Skin epidermis (tissue), 12 donors: ENCODE measurements at regions not wholly inside any gene's neighbourhood (a gene's known extent, or its start where the extent isn't known, plus 50 kb on each side); places are given as distances from the start of the nearest gene placed in this dataset.
"Not testable (repeated sequence)": the region's sequence is repeated elsewhere in the genome, so short reads cannot be mapped to it uniquely, and the experiment has no call there.

Experiments used
- H3K27ac ChIP-seq, 21 experiments: fragments of 200-600 bp; sonication (generic) in 11 of 21; one replicate each; pipeline ENCODE4 v1.5.0; 2020; ENCODE audit warnings: mild to moderate bottlenecking in 3 of 21, inconsistent platforms in 2 of 21, moderate library complexity in 2 of 21
- H3K4me3 ChIP-seq, 7 experiments: fragments of 200-600 bp; sonication (generic) in 2 of 7; one replicate each; pipeline ENCODE4 v1.5.0; 2020; ENCODE audit warnings: inconsistent platforms in 2 of 7, mild to moderate bottlenecking in 2 of 7, moderate library complexity in 1 of 7

DNA sequence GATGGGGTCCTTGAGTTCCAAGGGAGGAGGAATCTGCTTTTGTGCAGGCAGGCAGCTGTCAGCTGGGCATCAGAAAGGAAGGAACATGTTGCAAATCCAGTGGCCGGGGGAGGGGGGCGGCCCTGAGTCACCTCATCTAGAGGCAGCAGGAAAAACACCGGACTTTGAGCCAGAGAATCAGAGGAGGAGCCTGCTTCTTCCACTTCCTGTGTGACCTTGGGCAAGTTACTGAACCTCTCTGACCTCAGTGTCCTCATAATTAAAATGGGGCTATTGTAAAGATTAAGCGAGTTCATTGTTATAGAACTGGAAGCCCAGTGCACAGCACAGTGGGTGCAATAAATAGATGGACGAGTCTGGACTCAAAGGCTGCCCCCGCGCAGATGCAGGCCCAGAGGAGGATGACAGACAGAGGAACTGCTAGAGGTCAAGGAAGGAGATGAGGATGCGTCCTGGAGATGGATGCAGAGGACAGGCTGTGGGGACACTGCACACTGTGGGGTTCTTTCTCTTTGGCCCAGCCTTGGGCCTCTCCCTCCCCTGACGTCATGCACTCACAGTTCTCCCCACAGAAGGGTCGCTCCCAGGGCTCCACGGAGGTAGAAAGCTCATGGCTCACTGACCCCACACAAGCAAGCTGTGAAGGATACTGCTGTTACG lies 714.3 kb downstream of the MATN1 start:
- no peak overlapping the region for H3K4me3 ChIP-seq

GRCh38 chr1:30008372-30008997 lies 714.9 kb downstream of the MATN1 start:
- H3K4me3 ChIP-seq, result no peak overlapping the region
- no peak overlapping the region for H3K27ac ChIP-seq

More for the DNA sequence above, 714.3 kb downstream of the MATN1 start:
- no peak overlapping the region for H3K27ac ChIP-seq

DNA sequence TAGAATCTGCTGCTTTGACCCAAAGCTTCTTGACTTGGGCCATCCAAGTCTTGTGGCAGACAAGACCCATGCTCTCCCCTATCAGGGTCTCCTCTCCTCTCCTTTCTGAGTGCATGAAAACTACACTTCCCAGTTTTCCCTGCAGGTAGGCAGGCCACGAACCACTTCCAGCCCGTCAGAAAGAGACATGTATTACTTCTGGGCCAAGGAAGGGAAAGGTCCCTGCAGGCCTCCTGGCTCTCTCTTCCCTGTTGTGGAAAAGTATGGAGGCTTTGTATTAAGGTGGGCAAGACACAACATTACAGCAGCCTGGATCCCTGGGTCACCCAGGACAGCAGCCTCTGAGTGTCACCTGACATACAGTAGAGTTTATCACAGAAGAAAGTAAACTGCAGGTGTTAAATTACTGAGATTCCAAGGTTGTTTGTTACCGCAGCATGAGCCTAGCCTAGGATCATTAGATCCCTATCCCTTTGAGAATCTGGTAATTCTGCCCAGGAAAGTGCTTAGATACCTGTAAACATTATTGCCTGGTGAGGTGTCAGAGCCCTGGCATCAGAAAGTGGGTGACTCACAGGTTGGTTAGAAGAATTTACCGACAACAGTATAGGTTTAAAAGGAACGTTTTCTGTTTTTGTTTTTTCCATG lies 717.3 kb downstream of the MATN1 start:
- H3K27ac ChIP-seq, result no peak overlapping the region

DNA sequence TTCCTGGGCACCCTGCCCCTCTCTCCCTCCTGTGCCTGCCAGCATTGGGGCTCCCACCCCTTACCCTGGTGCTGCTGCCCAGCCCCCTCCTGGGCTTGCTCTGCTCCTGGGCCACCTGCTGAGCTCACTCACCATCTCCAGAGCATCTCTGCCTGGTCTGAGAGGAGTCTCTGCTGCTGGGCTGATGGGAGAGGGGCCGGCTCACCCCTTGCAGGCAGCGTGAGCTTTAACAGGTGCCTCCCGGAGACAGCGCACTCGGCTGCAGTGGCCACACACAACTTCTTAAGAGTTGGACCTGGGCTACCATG lies 721.7 kb downstream of the MATN1 start:
- no peak overlapping the region for H3K4me3 ChIP-seq
- no peak overlapping the region for H3K27ac ChIP-seq

More for the DNA sequence above, 717.3 kb downstream of the MATN1 start:
- no peak overlapping the region for H3K4me3 ChIP-seq

DNA sequence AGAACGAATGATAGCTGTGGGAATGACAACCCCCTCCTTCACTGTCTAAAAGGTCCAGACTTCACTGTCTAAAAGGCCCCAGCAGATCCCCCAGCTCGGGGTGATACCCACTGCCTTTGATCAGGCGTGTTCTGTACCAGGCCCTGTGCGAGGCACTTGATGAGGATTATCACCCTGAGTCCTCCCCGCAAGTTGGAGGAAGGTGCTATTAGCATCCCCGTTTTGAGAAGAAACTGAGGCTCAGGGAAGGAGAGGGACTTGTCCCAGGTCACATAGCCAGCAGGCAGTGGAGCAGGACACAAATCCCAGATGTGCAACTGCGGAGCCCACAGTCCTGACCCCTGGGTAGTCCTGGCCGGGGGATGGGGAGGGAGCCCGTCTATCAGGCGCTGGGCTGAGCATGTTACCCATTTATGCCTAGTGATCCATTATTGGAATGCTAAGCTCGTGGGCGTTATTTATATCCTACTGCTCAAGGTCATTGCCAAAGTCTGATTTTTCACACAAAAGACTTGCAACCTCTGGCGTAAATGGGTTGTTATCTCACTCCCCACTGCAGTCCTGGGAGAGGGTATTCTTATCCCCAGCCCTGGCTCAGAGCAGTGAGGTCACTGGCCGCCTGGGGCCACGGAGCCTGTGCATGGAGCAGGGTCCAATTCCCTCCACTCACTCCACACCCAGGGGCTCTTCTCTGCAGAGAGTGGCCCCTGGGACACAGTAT lies 722.2 kb downstream of the MATN1 start:
- Histone ChIP-seq H3K27ac (no peak overlapping the region), H3K4me3 (no peak overlapping the region)

- no peak overlapping the region for H3K27ac ChIP-seq
- H3K4me3 ChIP-seq, result no peak overlapping the region
These were observed 723.1 kb downstream of the MATN1 start for GRCh38 chr1:30000266-30000665.

DNA sequence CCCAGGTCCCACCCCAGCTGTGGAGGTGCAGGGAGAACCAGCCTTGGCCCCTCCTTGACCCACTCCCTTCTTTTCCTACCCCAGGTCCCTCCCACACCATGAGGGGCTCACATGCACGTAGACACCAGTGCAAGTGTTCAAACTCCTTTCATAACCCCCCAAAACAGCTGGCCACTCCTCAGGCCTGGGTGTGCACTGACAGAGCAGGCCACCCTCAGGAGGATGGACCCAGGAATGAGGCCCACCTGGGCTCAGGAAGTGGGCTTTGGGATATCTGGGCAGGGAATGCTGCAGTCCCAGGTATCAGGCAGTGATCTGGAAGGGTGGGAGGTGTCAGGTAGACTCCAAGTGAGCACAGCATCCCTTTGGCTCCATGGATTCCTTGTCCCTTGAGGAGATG lies 723.8 kb downstream of the MATN1 start:
- Histone ChIP-seq H3K4me3 (no peak overlapping the region), H3K27ac (no peak overlapping the region)

DNA sequence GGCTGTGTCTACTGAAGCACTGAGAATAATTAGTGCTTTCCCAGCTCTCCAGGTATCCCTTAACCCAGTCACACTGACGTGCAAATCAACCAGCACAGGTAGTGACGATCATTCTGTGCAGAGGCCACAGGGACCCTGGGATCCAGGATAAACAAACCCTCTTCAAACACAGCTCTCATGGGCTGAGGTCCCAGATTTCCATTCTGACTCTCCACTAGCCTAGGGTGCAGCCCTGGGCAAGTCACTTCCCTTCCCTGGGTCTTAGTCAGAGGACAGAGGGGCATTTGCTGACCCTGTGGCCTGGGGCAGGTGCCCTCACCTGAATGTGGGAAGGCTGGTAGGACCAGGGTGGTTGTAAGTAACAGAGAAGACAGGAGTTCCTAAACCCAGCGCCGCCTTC lies 724.7 kb downstream of the MATN1 start:
- no peak overlapping the region for H3K27ac ChIP-seq
- H3K4me3 ChIP-seq, result no peak overlapping the region

DNA sequence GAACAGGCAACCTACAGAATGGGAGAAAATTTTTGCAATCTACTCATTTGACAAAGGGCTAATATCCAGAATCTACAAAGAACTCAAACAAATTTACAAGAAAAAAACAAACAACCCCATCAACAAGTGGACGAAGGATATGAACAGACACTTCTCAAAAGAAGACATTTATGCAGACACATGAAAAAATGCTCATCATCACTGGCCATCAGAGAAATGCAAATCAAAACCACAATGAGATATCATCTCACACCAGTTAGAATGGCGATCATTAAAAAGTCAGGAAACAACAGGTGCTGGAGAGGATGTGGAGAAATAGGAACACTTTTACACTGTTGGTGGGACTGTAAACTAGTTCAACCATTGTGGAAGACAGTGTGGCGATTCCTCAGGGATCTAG lies 725.6 kb downstream of the MATN1 start:
- not testable (repeated sequence) for H3K27ac ChIP-seq, H3K4me3 ChIP-seq

DNA sequence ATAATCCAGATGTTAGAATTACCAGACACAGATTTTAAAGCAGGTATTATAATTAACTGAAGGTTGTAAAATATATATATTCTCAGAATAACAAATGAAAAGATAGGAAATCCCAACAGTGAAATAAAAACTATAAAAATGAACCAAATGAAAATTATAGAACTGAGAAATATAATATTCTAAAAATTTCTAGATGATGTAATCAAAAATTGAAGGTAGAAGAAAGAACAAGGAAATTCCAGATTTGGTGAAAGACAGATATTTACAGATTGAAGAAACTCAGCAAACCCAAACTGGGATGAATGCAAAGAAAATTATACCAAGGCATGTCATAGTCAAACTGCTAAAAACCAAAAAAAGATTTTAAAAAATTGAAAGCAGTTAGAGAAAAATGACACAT lies 729.4 kb downstream of the MATN1 start:
- no peak overlapping the region for H3K27ac ChIP-seq

DNA sequence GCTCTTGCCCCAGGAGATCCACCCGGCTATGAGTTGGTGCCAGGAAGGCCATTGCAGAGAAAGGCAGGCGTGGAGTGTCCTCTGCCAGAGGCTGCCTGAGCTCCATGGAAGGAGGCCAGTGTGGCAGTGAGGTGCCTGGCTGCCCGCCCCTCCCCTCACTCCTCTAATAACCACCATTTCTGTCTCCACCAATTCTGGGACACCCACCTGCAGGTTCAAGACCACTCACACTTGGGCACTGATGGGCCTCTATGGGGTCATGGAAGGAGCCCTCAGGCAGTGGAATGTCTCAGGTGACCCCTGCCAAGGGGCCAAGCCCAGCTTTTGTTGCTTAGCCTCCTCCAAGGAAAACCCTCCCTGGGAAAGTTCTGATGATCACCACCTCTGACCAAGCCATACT lies 731.6 kb downstream of the MATN1 start:
- H3K4me3 ChIP-seq, result no peak overlapping the region
- H3K27ac ChIP-seq, result no peak overlapping the region

More for the DNA sequence above, 729.4 kb downstream of the MATN1 start:
- no peak overlapping the region for H3K4me3 ChIP-seq

GRCh38 chr1:29991025-29991424 lies 732.4 kb downstream of the MATN1 start:
- H3K27ac ChIP-seq, result no peak overlapping the region
- no peak overlapping the region for H3K4me3 ChIP-seq

DNA sequence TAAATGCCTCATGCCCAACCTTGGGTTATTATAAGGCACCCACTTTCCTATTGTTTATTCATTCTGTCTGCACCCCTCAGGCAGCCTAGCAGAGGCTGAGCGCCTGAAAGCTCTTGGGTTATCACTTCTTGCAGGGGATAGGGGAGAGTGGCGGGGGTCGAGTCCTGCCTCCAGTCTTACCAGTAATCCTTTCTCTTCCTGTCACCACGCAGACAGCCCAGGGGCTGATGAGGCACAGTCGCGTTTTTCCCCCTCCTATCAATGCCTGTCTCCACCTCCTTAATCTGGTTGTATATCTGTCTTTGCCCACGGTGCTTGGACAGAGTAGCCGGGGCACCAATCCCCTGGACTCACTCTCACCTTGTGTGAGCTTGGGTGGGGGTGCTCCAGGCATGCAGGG lies 733.1 kb downstream of the MATN1 start:
- no peak overlapping the region for H3K27ac ChIP-seq
- no peak overlapping the region for H3K4me3 ChIP-seq

- H3K4me3 ChIP-seq, result no peak overlapping the region
- no peak overlapping the region for H3K27ac ChIP-seq
These were observed 736.4 kb downstream of the MATN1 start for GRCh38 chr1:29986986-29987385.

GRCh38 chr1:29985606-29985945 lies 737.8 kb downstream of the MATN1 start:
- H3K4me3 ChIP-seq, result no peak overlapping the region
- no peak overlapping the region for H3K27ac ChIP-seq

DNA sequence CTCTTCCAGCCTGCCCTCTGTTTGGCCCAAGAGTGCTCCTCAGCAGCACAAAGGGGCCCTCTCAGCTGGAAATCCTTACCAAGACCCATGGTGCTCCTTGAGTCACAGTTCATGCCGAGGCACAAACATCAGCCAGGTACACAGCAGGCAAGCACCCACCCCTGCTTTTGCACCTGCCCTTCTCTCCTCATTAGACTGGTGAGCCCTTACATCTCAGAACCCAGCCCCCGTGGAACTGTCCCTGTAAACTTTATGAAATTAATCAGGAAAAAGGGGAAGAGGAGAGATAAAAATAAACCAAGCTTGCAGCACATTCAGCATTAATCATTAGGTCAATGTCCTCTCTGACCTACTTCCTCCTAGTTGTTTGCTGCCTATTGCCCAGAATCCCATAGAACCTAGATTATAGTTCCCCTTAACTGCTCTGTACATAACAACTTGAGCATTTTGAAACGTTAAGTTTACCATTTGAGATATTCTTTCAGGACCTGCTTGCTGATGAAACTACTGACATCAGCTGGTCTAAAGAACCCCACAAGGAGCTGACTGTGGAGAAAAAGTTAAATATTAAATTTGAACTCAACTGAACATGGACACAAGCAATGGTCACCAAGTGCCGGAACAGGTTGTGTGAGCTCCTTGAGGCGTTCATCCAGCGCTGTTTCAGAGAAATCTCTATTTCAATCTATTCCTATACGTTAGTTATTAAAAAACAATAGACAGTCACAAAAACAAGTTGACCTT lies 738.4 kb downstream of the MATN1 start:
- Histone ChIP-seq H3K4me3 (no peak overlapping the region), H3K27ac (peak overlapping the region in 2 of 21 experiments; percentile 34 to 70)

DNA sequence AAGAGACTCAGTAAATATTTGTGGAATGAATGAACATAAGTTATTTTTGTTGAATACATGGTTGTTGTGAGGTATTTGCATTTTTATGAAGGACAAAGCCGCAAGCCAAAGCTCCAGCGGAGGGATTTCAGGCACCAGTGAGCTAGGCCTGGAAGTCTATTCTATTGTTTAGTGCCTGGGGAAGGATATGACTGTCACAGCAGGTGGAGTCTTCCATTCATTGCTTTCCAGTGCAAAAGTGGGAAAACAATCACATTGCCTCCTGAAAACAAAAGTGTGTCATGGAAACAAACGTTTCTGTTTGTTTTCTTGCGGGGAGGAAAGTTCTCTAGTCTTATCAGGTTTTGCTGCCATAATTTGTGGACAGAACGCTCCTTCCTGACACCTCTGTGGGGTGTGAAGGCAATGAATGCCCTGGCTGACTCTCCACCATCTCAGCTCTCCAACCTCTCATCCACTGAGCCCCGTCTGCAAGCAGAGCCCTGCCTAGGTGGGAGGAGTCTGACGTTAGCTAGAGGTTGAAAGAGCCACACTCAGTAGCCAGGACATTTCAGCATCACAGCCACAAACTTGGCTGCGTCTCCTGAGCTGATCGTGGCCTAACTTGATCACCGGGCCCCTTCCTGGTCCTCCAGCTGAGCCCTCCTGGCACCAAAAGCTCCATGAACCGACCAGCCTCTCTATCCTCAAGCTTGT lies 739.1 kb downstream of the MATN1 start:
- H3K27ac ChIP-seq, result peak overlapping the region in 2 of 21 experiments; percentile 34 to 70
- no peak overlapping the region for H3K4me3 ChIP-seq

- peak overlapping the region in 1 of 21 experiments; percentile 67 for H3K27ac ChIP-seq
- no peak overlapping the region for H3K4me3 ChIP-seq
These were observed 740.1 kb downstream of the MATN1 start for GRCh38 chr1:29983321-29983720.

- Histone ChIP-seq H3K4me3 (no peak overlapping the region), H3K27ac (no peak overlapping the region)
These were observed 741.7 kb downstream of the MATN1 start for GRCh38 chr1:29981586-29982239.
